T-cell (primary cell): ENCODE measurements at regions not wholly inside any gene's neighbourhood (a gene's known extent, or its start where the extent isn't known, plus 50 kb on each side); places are given as distances from the start of the nearest gene placed in this dataset.

Experiments used
- ATAC-seq, 4 experiments: fragments of 200-7000 bp in 3 of 4; fragments of 150-1000 bp in 1 of 4; cut with Tn5 transposase; replicated peaks in 1 of 4; 1 replicate in 3 of 4; 2 replicates in 1 of 4; pipeline ENCODE4 v1.10.0; 2021; ENCODE audit warnings: moderate library complexity in 3 of 4, mild to moderate bottlenecking in 2 of 4, moderate number of reproducible peaks in 1 of 4
- CTCF ChIA-PET, 2 donors: fragments of 300-600 bp; sonication (Branson Sonifier 250); formaldehyde crosslinking; loops; one replicate each; lab custom pipeline; 2022; ENCODE audit warnings: antibody characterized with exemption in 2 of 2; lab: Charles Lee
- POLR2A ChIA-PET, 2 donors: fragments of 300-600 bp; sonication (Branson Sonifier 250); formaldehyde crosslinking; loops; one replicate each; lab custom pipeline; 2022; ENCODE audit warnings: antibody characterized with exemption in 2 of 2; lab: Charles Lee
- DNase-seq, 35 experiments: peaks; one replicate each; pipeline versions ENCODE4 v3.0.0 to v3.0.0-alpha.2; 2013 to 2023
- H3K27ac ChIP-seq: one replicate; pipeline ENCODE4 v1.5.1; 2013; ENCODE audit warnings: low read length
- H3K27me3 ChIP-seq, 2 experiments: replicated peaks in 1 of 2; 1 replicate in 1 of 2; 2 replicates in 1 of 2; pipeline versions ENCODE4 v1.6.1 to v1.7.0; 2013; ENCODE audit warnings: low read length in 1 of 2, mixed read lengths in 1 of 2; ENCODE audit not compliant: control insufficient read depth in 2 of 2, insufficient read depth in 2 of 2; ENCODE audit errors: extremely low read depth in 1 of 2
- H3K36me3 ChIP-seq, 2 donors: 1 replicate in 1 of 2; 2 replicates in 1 of 2; pipeline versions ENCODE4 v1.6.1 to v1.7.0; 2013; ENCODE audit warnings: low read length in 1 of 2; ENCODE audit not compliant: control insufficient read depth in 2 of 2, insufficient read depth in 1 of 2; ENCODE audit errors: extremely low read depth in 1 of 2
- H3K4me1 ChIP-seq, 2 experiments: 1 replicate in 1 of 2; 2 replicates in 1 of 2; pipeline versions ENCODE4 v1.6.1 to v1.7.0; 2013; ENCODE audit warnings: low read length in 2 of 2, mixed read lengths in 1 of 2; ENCODE audit not compliant: insufficient read depth in 2 of 2, control insufficient read depth in 1 of 2; ENCODE audit errors: extremely low read depth in 1 of 2
- H3K4me3 ChIP-seq, 2 donors: 1 replicate in 1 of 2; 2 replicates in 1 of 2; pipeline versions ENCODE4 v1.5.1 to v1.7.0; 2013; ENCODE audit warnings: mild to moderate bottlenecking in 2 of 2, low read length in 1 of 2, moderate library complexity in 1 of 2; ENCODE audit not compliant: control insufficient read depth in 1 of 2; ENCODE audit errors: extremely low read depth in 1 of 2
- H3K9me3 ChIP-seq: 2 replicates; pipeline ENCODE4 v1.7.0; 2013
- H3K27ac Mint-ChIP-seq, 2 donors: one replicate each; pipeline ENCODE4 v1.8.0; 2020 to 2021; ENCODE audit warnings: mild to moderate bottlenecking in 2 of 2, mixed read lengths in 2 of 2
- H3K27me3 Mint-ChIP-seq, 2 donors: one replicate each; pipeline ENCODE4 v1.8.0; 2021 to 2022; ENCODE audit warnings: mixed read lengths in 2 of 2
- H3K36me3 Mint-ChIP-seq: one replicate; pipeline ENCODE4 v1.8.0; 2021; ENCODE audit warnings: mixed read lengths
- H3K4me1 Mint-ChIP-seq, 3 donors: one replicate each; pipeline ENCODE4 v1.8.0; 2020 to 2022; ENCODE audit warnings: mixed read lengths in 3 of 3, mild to moderate bottlenecking in 1 of 3
- H3K4me3 Mint-ChIP-seq, 3 donors: one replicate each; pipeline ENCODE4 v1.8.0; 2020 to 2022; ENCODE audit warnings: mild to moderate bottlenecking in 3 of 3, mixed read lengths in 3 of 3, moderate library complexity in 3 of 3
- H3K9me3 Mint-ChIP-seq, 3 donors: one replicate each; pipeline ENCODE4 v1.8.0; 2020 to 2022; ENCODE audit warnings: mixed read lengths in 3 of 3
- WGBS: methylation state at CpG from one replicate; pipeline ENCODE4 v1.1.5; 2013; ENCODE audit warnings: missing lambda C conversion rate; ENCODE audit not compliant: insufficient coverage; 5-methylcytosine and 5-hydroxymethylcytosine counted together

DNA sequence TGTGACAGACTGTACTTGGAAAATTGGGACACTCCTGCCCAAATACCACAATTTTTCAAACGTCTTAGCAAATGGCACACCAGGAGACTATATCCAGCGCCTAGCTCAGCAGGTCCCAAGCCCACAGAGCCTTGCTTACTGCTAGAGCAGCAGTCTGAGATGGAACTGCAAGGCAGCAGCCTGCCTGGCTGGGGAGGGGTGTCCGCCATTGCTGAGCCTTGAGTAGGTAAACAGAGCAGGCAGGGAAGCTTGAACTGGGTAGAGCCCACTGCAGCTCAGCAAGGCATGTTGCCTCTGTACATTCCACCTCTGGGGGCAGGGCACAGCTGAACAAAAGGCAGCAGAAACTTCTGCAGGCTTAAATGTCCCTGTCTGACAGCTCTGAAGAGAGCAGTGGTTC lies 1003.3 kb upstream of the MAP3K7 start:
- Mint-ChIP-seq H3K4me3 (no peak overlapping the region), H3K4me1 (no peaks in the 10 kb centered on the region), H3K36me3 (no peaks in the 10 kb centered on the region), H3K27ac (no peak overlapping the region), H3K9me3 (peaks cover 3 to 14% (median 6%) of the 10 kb centered on the region in 3 donors), H3K27me3 (no peaks in the 10 kb centered on the region)
- Histone ChIP-seq H3K36me3 (no peaks in the 10 kb centered on the region), H3K9me3 (no peaks in the 10 kb centered on the region), H3K27ac (no peak overlapping the region), H3K4me1 (no peaks in the 10 kb centered on the region), H3K4me3 (no peak overlapping the region), H3K27me3 (no peaks in the 10 kb centered on the region)
- DNase-seq (no peak), ATAC-seq (no peak)
- 15% methylated on average over 2 of the region's 3 CpGs for WGBS
- POLR2A ChIA-PET, result no interaction called here
- CTCF ChIA-PET, result interaction anchor here in 1 of 2 donors (0.7 kb wide), 1 partner anchor 96 kb away, joined by 3 read pairs; no protein-coding TSS in a partner anchor

DNA sequence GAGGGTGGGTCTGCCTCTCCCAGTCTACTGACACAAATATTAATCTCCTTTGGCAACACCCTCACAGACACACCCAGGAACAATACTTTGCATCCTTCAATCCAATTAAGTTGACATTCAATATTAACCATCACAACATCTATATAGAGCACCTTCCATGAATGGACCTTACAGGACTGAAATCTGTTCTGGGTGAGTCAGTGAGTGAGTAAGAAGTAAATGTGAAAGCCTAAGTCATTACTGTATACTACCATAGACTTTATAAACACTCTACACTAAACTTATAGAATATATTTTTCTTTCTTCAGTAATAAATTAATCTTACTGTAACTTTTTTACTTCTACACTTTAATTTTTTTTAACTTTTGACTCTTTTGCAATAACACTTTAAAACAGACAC lies 993.8 kb upstream of the MAP3K7 start:
- POLR2A ChIA-PET, result no interaction called here
- H3K27ac Mint-ChIP-seq, result no peak overlapping the region
- Histone ChIP-seq H3K9me3 (no peaks in the 10 kb centered on the region), H3K27me3 (no peaks in the 10 kb centered on the region), H3K36me3 (no peaks in the 10 kb centered on the region), H3K4me1 (no peaks in the 10 kb centered on the region), H3K4me3 (no peak overlapping the region), H3K27ac (no peak overlapping the region)
- no peak for ATAC-seq
- peaks cover 0 to 4% (median 0%) of the 10 kb centered on the region in 3 donors for H3K9me3 Mint-ChIP-seq
- no peak for DNase-seq
- H3K27me3 Mint-ChIP-seq, result no peaks in the 10 kb centered on the region
- CTCF ChIA-PET, result no interaction called here
- H3K4me3 Mint-ChIP-seq, result no peak overlapping the region
- H3K4me1 Mint-ChIP-seq, result no peaks in the 10 kb centered on the region
- H3K36me3 Mint-ChIP-seq, result no peaks in the 10 kb centered on the region

DNA sequence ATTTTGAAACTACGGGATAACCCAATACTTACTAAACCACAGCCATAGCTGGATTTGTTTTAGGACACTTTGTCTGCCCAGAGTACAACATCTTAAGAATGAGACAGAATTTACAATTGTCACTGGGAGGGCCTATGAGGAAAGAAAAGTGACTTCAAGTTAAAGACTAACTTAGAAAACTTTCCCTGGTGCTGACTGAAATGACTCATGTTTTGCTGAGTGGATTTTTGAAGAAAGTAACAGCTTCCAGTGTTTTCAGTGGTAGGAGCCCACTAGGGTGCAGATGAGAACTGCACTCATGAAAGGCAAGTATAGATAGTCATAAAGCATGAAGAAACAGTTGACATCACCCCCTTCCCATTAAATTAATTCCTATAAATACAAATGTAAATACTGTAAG lies 988.2 kb upstream of the MAP3K7 start:
- H3K36me3 ChIP-seq, result no peaks in the 10 kb centered on the region
- POLR2A ChIA-PET, result no interaction called here
- no peak for ATAC-seq
- no peaks in the 10 kb centered on the region for H3K36me3 Mint-ChIP-seq
- no peak overlapping the region for H3K4me3 Mint-ChIP-seq
- no CpG with 5 or more reads among the region's 1 CpG for WGBS
- H3K9me3 ChIP-seq, result no peaks in the 10 kb centered on the region
- H3K27me3 ChIP-seq, result no peaks in the 10 kb centered on the region
- H3K4me1 Mint-ChIP-seq, result no peaks in the 10 kb centered on the region
- H3K9me3 Mint-ChIP-seq, result peaks cover 0 to 6% (median 3%) of the 10 kb centered on the region in 3 donors
- H3K27ac Mint-ChIP-seq, result no peak overlapping the region
- DNase-seq, result no peak
- H3K27ac ChIP-seq, result no peak overlapping the region
- no peak overlapping the region for H3K4me3 ChIP-seq
- H3K4me1 ChIP-seq, result no peaks in the 10 kb centered on the region
- no peaks in the 10 kb centered on the region for H3K27me3 Mint-ChIP-seq
- CTCF ChIA-PET, result no interaction called here

GRCh38 chr6:91573826-91574416 lies 987.0 kb upstream of the MAP3K7 start:
- no peak for ATAC-seq

GRCh38 chr6:91572878-91573277 lies 986.0 kb upstream of the MAP3K7 start:
- Histone ChIP-seq H3K9me3 (no peaks in the 10 kb centered on the region), H3K27me3 (no peaks in the 10 kb centered on the region), H3K4me1 (no peaks in the 10 kb centered on the region), H3K4me3 (no peak overlapping the region), H3K27ac (no peak overlapping the region), H3K36me3 (no peaks in the 10 kb centered on the region)
- ATAC-seq, result no peak
- peaks cover 1 to 6% (median 3%) of the 10 kb centered on the region in 3 donors for H3K9me3 Mint-ChIP-seq
- H3K27me3 Mint-ChIP-seq, result no peaks in the 10 kb centered on the region
- H3K27ac Mint-ChIP-seq, result no peak overlapping the region
- no peaks in the 10 kb centered on the region for H3K4me1 Mint-ChIP-seq
- WGBS, result no CpG with 5 or more reads among the region's 3 CpGs
- DNase-seq, result no peak
- no peak overlapping the region for H3K4me3 Mint-ChIP-seq
- ChIA-PET POLR2A (no interaction called here), CTCF (no interaction called here)
- H3K36me3 Mint-ChIP-seq, result no peaks in the 10 kb centered on the region

More at GRCh38 chr6:91573826-91574416, 987.0 kb upstream of the MAP3K7 start:
- H3K27ac ChIP-seq, result no peak overlapping the region
- H3K4me1 Mint-ChIP-seq, result no peaks in the 10 kb centered on the region
- no peaks in the 10 kb centered on the region for H3K36me3 ChIP-seq
- no peaks in the 10 kb centered on the region for H3K27me3 Mint-ChIP-seq
- H3K27me3 ChIP-seq, result no peaks in the 10 kb centered on the region
- H3K9me3 Mint-ChIP-seq, result peaks cover 0 to 6% (median 3%) of the 10 kb centered on the region in 3 donors
- no peak overlapping the region for H3K4me3 ChIP-seq
- H3K36me3 Mint-ChIP-seq, result no peaks in the 10 kb centered on the region
- H3K4me3 Mint-ChIP-seq, result no peak overlapping the region
- no peak for DNase-seq
- H3K27ac Mint-ChIP-seq, result no peak overlapping the region
- ChIA-PET CTCF (no interaction called here), POLR2A (no interaction called here)
- WGBS, result 90% methylated on average over 2 of the region's 3 CpGs
- H3K4me1 ChIP-seq, result no peaks in the 10 kb centered on the region
- no peaks in the 10 kb centered on the region for H3K9me3 ChIP-seq

GRCh38 chr6:91569071-91569470 lies 982.2 kb upstream of the MAP3K7 start:
- Mint-ChIP-seq H3K36me3 (no peaks in the 10 kb centered on the region), H3K9me3 (peaks cover 3 to 16% (median 8%) of the 10 kb centered on the region in 3 donors), H3K27me3 (no peaks in the 10 kb centered on the region), H3K4me3 (no peak overlapping the region), H3K4me1 (no peaks in the 10 kb centered on the region), H3K27ac (no peak overlapping the region)
- Histone ChIP-seq H3K36me3 (no peaks in the 10 kb centered on the region), H3K9me3 (no peaks in the 10 kb centered on the region), H3K27ac (no peak overlapping the region), H3K4me1 (no peaks in the 10 kb centered on the region), H3K27me3 (no peaks in the 10 kb centered on the region), H3K4me3 (no peak overlapping the region)
- no peak for DNase-seq
- 67% methylated on average over 1 of the region's 2 CpGs for WGBS
- ChIA-PET POLR2A (interaction anchor here in 1 of 2 donors (0.5 kb wide), 1 partner anchor 94 kb away, joined by 9 read pairs; no protein-coding TSS in a partner anchor), CTCF (no interaction called here)
- no peak for ATAC-seq

DNA sequence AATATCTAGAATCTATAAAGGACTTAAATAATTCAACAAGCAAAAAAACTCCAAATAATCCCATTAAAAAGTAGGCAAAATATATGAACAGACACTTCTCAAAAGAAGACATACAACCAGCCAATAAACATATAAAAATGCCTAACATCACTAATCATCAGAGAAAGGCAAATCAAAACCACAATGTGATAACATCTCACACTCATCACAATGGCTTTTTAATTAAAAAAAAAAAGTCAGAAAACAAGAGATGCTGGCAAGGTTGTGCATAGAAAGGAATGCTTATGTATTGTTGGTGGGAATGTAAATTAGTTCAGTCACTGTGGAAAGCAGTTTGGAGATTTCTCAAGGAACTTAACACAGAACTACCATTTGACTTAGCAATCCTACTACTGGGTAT lies 979.6 kb upstream of the MAP3K7 start:
- Mint-ChIP-seq H3K4me3 (no peak overlapping the region), H3K27ac (no peak overlapping the region), H3K36me3 (no peaks in the 10 kb centered on the region), H3K9me3 (peaks cover 6 to 9% (median 8%) of the 10 kb centered on the region in 3 donors), H3K27me3 (no peaks in the 10 kb centered on the region), H3K4me1 (no peaks in the 10 kb centered on the region)
- Histone ChIP-seq H3K27ac (no peak overlapping the region), H3K4me1 (no peaks in the 10 kb centered on the region), H3K4me3 (no peak overlapping the region), H3K9me3 (no peaks in the 10 kb centered on the region), H3K36me3 (no peaks in the 10 kb centered on the region), H3K27me3 (no peaks in the 10 kb centered on the region)
- no peak for DNase-seq
- ChIA-PET POLR2A (no interaction called here), CTCF (no interaction called here)
- no peak for ATAC-seq
